Panc1 (cell line): ENCODE measurements at regions not wholly inside any gene's neighbourhood (a gene's known extent, or its start where the extent isn't known, plus 50 kb on each side); places are given as distances from the start of the nearest gene placed in this dataset.

ENCODE experiments used
- ATAC-seq: fragments of 200-7000 bp; cut with Tn5 transposase; 2 replicates; pipeline ENCODE4 v1.9.1; 2020; ENCODE audit warnings: mild to moderate bottlenecking, moderate library complexity
- BruUV-seq: library from RNA; stranded (reverse); fragments of 400-500 nt; replicated peaks from 2 replicates; lab custom pipeline; 2021; lab: Mats Ljungman, UMichigan
- CTCF ChIA-PET: fragments of 300-600 bp; sonication (Branson Sonifier 250); formaldehyde crosslinking; loops from one replicate; lab custom pipeline; 2022; ENCODE audit warnings: antibody characterized with exemption; lab: Charles Lee
- POLR2A ChIA-PET: fragments of 300-600 bp; sonication (Branson Sonifier 250); formaldehyde crosslinking; loops from one replicate; lab custom pipeline; 2022; ENCODE audit warnings: antibody characterized with exemption; lab: Charles Lee
- DNase-seq: peaks from one replicate; pipeline ENCODE4 v3.0.0-alpha.2; 2010; ENCODE audit warnings: low read depth, low spot score
- H3K27ac ChIP-seq: 2 replicates; pipeline ENCODE4 v1.5.1; 2011; ENCODE audit warnings: mild to moderate bottlenecking, low read length, inconsistent platforms
- H3K27me3 ChIP-seq: fragments of 200-500 bp; sonication (Bioruptor generic); 2 replicates; pipeline ENCODE4 v1.6.0; 2014; ENCODE audit warnings: low read length, inconsistent platforms; ENCODE audit not compliant: control insufficient read depth, insufficient read depth
- H3K36me3 ChIP-seq: fragments of 200-500 bp; sonication (Bioruptor generic); 2 replicates; pipeline ENCODE4 v1.5.1; 2014; ENCODE audit warnings: inconsistent platforms, mild to moderate bottlenecking, low read length, moderate library complexity; ENCODE audit not compliant: control insufficient read depth, insufficient read depth
- H3K4me1 ChIP-seq: 2 replicates; pipeline ENCODE4 v1.5.1; 2011; ENCODE audit warnings: inconsistent platforms, mild to moderate bottlenecking, low read length, moderate library complexity; ENCODE audit not compliant: control insufficient read depth, insufficient read depth
- H3K4me3 ChIP-seq, 2 experiments: 2 replicates each; pipeline ENCODE4 v1.5.1; 2011 to 2012; ENCODE audit warnings: low read depth in 2 of 2, low read length in 2 of 2, mild to moderate bottlenecking in 2 of 2, inconsistent platforms in 1 of 2, moderate library complexity in 1 of 2
- H3K9me3 ChIP-seq: fragments of 200-500 bp; sonication (Bioruptor generic); 2 replicates; pipeline ENCODE4 v1.5.1; 2014; ENCODE audit warnings: low read depth, mild to moderate bottlenecking, inconsistent platforms, low read length, moderate library complexity; ENCODE audit not compliant: control insufficient read depth, insufficient read depth
- CTCF ChIP-seq: fragments of 450-650 bp; IDR thresholded peaks from 2 replicates; pipeline ENCODE4 v1.5.1; 2017; ENCODE audit warnings: mild to moderate bottlenecking
- POLR2AphosphoS5 ChIP-seq: IDR thresholded peaks from 2 replicates; pipeline ENCODE4 v1.6.1; 2012; ENCODE audit warnings: mild to moderate bottlenecking, low read depth, low read length, moderate library complexity
- REST ChIP-seq, 2 experiments: IDR thresholded peaks; 2 replicates each; pipeline ENCODE4 v1.6.1; 2011 to 2012; ENCODE audit warnings: low read depth in 2 of 2, control low read depth in 1 of 2, low read length in 1 of 2, mild to moderate bottlenecking in 1 of 2, moderate library complexity in 1 of 2; ENCODE audit not compliant: insufficient read depth in 1 of 2
- SIN3A ChIP-seq: IDR thresholded peaks from 2 replicates; pipeline ENCODE4 v1.6.1; 2012; ENCODE audit warnings: low read depth, mild to moderate bottlenecking, low read length, moderate library complexity, borderline replicate concordance; ENCODE audit not compliant: insufficient read depth
- TCF7L2 ChIP-seq: IDR thresholded peaks from 2 replicates; pipeline ENCODE4 v1.6.1; 2011; ENCODE audit warnings: mild to moderate bottlenecking, low read depth, low read length, inconsistent platforms
- in situ Hi-C: cut with HindIII; loops from 2 replicates; pipeline ENCODE4 v1.10.0; 2016; ENCODE audit warnings: low sequenced_read_pairs, low pct_unique_long_range_greater_than_20kb
- intact Hi-C: fragments of 100-400 bp; cut with micrococcal nuclease; formaldehyde crosslinking; loops from one replicate; pipeline ENCODE4 v1.10.0; 2022; ENCODE audit not compliant: unreplicated experiment

GRCh38 chr6:95233879-95234278 lies 343.5 kb upstream of the MANEA start:
- POLR2A ChIA-PET, result no interaction called here
- no TSS peak for BruUV-seq
- Histone ChIP-seq H3K27me3 (no peaks in the 10 kb centered on the region), H3K4me3 (no peak overlapping the region), H3K27ac (no peak overlapping the region), H3K4me1 (no peaks in the 10 kb centered on the region), H3K36me3 (no peaks in the 10 kb centered on the region), H3K9me3 (no peaks in the 10 kb centered on the region)
- CTCF ChIA-PET, result no interaction called here
- TF ChIP-seq REST (IDR thresholded peaks at IDR 0.05; ENCODE audit: insufficient read depth in 1 of 2, low read depth in 2 of 2, low read length in 1 of 2) (no peak), SIN3A (no peak), CTCF (no peak), POLR2AphosphoS5 (no peak), TCF7L2 (no peak)
- DNase-seq (no peak), ATAC-seq (no peak)
- intact Hi-C loops (no loop called here), in situ Hi-C loops (no loop called here)

DNA sequence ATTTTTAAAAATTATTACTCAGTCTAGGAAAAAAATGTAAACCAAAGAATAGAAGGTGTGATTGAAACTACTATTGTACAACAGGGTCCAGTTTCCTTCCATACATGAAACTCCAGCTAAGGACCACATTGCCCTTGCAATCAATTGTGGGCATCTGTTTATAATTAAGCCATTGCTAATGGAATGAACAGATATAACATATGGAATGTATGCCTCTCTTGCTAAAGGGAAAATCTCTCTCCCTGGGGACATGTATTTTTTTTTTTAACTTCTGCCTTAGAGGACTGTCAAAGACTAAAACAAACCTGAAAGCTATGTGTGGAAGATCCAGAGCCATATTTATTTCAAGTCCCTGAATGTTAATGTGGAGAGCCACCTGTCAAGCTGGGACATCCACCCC lies 336.8 kb upstream of the MANEA start:
- Histone ChIP-seq H3K4me1 (no peaks in the 10 kb centered on the region), H3K27me3 (no peaks in the 10 kb centered on the region), H3K36me3 (no peaks in the 10 kb centered on the region), H3K9me3 (no peaks in the 10 kb centered on the region), H3K27ac (no peak overlapping the region), H3K4me3 (no peak overlapping the region)
- in situ Hi-C loops (no loop called here), intact Hi-C loops (no loop called here)
- BruUV-seq, result no TSS peak
- TF ChIP-seq SIN3A (no peak), TCF7L2 (no peak)
- ChIA-PET POLR2A (no interaction called here), CTCF (no interaction called here)
- ATAC-seq (no peak), DNase-seq (no peak)

GRCh38 chr6:95242560-95242959 lies 334.8 kb upstream of the MANEA start:
- Histone ChIP-seq H3K9me3 (no peaks in the 10 kb centered on the region), H3K36me3 (no peaks in the 10 kb centered on the region), H3K27ac (no peak overlapping the region), H3K4me3 (no peak overlapping the region), H3K4me1 (no peaks in the 10 kb centered on the region), H3K27me3 (no peaks in the 10 kb centered on the region)
- intact Hi-C loops, result no loop called here
- TF ChIP-seq CTCF, result no peak
- in situ Hi-C loops, result no loop called here
- BruUV-seq, result no TSS peak
- CTCF ChIA-PET, result interaction anchor here (0.5 kb wide), 1 partner anchor 18 kb away, joined by 10 read pairs; no protein-coding TSS in a partner anchor
- POLR2A ChIA-PET, result no interaction called here
- no peak for ATAC-seq
- no peak for DNase-seq
